ENCODE measurements at regions not wholly inside any gene's neighbourhood (a gene's known extent, or its start where the extent isn't known, plus 50 kb on each side); places are given as distances from the start of the nearest gene placed in this dataset.

DNA sequence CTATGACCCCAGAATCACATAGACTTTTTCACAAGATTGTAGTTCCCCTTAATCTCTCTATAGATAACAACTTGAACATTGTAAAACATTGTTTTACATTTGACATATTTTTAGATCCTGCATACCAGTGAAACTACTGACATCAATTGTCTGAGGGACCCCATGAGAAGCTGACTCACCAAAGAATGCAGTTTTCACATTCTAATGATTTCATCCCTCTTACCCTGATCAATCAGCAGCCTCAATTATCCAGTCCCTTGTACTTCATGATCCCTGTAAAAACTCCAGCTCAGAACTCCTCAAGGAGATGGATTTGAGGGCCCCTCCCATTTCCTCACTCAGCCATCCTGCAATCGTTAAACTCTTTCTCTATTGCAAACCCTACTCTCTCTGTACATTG is 411.0 kb upstream of the NDST3 start:
- Histone ChIP-seq H3K4me3 (IDR thresholded peaks at IDR 0.05; ENCODE audit: insufficient read depth, low read depth, low read length) (no peak overlapping the region), H3K79me2 (ENCODE audit: insufficient read depth, low read depth) (no peaks in the 10 kb centered on the region), H3K27me3 (ENCODE audit: insufficient read depth, low read depth) (no peaks in the 10 kb centered on the region), H3K4me1 (ENCODE audit: low read depth, poor library complexity, severe bottlenecking) (no peaks in the 10 kb centered on the region), H3K27ac (no peak overlapping the region), H3K9ac (no peak overlapping the region), H4K20me1 (ENCODE audit: insufficient read depth) (no peaks in the 10 kb centered on the region), H2AFZ (ENCODE audit: low read depth) (no peak overlapping the region), H3K4me2 (no peak overlapping the region), H3K36me3 (ENCODE audit: insufficient read depth) (no peaks in the 10 kb centered on the region)
- TF ChIP-seq, protein P1, sequence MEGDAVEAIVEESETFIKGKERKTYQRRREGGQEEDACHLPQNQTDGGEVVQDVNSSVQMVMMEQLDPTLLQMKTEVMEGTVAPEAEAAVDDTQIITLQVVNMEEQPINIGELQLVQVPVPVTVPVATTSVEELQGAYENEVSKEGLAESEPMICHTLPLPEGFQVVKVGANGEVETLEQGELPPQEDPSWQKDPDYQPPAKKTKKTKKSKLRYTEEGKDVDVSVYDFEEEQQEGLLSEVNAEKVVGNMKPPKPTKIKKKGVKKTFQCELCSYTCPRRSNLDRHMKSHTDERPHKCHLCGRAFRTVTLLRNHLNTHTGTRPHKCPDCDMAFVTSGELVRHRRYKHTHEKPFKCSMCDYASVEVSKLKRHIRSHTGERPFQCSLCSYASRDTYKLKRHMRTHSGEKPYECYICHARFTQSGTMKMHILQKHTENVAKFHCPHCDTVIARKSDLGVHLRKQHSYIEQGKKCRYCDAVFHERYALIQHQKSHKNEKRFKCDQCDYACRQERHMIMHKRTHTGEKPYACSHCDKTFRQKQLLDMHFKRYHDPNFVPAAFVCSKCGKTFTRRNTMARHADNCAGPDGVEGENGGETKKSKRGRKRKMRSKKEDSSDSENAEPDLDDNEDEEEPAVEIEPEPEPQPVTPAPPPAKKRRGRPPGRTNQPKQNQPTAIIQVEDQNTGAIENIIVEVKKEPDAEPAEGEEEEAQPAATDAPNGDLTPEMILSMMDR (conservative IDR thresholded peaks at IDR 0.05; ENCODE audit: low read depth, low read length) = no peak

DNA sequence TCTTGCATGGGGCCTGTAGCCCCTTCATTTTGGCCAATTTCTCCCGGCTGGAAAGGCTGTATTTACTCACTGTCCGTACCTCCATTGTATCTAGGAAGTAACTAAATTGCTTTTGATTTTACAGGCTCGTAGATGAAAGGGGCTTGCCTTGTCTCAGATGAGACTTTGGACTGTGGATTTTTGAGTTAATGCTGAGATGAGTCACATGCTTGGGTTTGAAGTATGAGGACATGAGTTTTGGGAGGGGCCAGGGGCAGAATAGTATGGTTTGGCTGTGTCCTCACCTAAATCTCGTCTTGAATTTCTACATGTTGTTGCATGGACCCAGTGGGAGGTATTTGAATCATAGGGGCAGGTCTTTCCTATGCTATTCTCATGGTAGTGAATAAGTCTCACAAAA is 407.6 kb upstream of the NDST3 start:
- Histone ChIP-seq H4K20me1 (ENCODE audit: insufficient read depth) (no peaks in the 10 kb centered on the region), H3K36me3 (ENCODE audit: insufficient read depth) (no peaks in the 10 kb centered on the region), H3K4me1 (ENCODE audit: low read depth, poor library complexity, severe bottlenecking) (no peaks in the 10 kb centered on the region), H2AFZ (ENCODE audit: low read depth) (no peak overlapping the region), H3K27ac (no peak overlapping the region), H3K4me2 (no peak overlapping the region), H3K79me2 (ENCODE audit: insufficient read depth, low read depth) (no peaks in the 10 kb centered on the region), H3K9ac (no peak overlapping the region), H3K4me3 (IDR thresholded peaks at IDR 0.05; ENCODE audit: insufficient read depth, low read depth, low read length) (no peak overlapping the region), H3K27me3 (ENCODE audit: insufficient read depth, low read depth) (no peaks in the 10 kb centered on the region)
- TF ChIP-seq, protein P1 (conservative IDR thresholded peaks at IDR 0.05; ENCODE audit: low read depth, low read length) = no peak

DNA sequence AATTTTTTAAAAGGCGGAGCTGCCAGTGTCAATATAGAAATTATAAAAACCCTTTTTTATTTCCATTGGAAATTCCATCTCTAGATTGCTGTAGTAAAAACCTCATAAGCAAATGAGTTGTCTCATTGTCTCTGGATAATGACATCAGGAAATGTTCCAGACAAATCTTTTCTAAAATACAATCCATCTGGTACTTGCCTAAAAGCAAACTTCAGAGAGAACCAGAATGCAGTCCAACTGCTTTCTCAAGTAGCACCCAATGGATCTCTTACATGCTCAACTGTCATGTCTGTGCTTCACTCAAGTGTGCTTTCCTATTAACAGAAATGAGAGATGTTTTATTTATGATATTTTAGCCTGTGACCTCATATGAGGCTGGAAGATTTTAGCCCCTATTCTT is 399.6 kb upstream of the NDST3 start:
- TF ChIP-seq, protein P1 (conservative IDR thresholded peaks at IDR 0.05; ENCODE audit: low read depth, low read length) = no peak
- no peak overlapping the region for H3K27ac ChIP-seq
- H3K36me3 ChIP-seq (ENCODE audit: insufficient read depth) = no peaks in the 10 kb centered on the region
- no peaks in the 10 kb centered on the region for H3K79me2 ChIP-seq (ENCODE audit: insufficient read depth, low read depth)
- no peak overlapping the region for H2AFZ ChIP-seq (ENCODE audit: low read depth)
- H3K4me3 ChIP-seq (IDR thresholded peaks at IDR 0.05; ENCODE audit: insufficient read depth, low read depth, low read length) = no peak overlapping the region
- no peak overlapping the region for H3K9ac ChIP-seq
- no peak overlapping the region for H3K4me2 ChIP-seq
- no peaks in the 10 kb centered on the region for H3K4me1 ChIP-seq (ENCODE audit: low read depth, poor library complexity, severe bottlenecking)
- no peaks in the 10 kb centered on the region for H4K20me1 ChIP-seq (ENCODE audit: insufficient read depth)
- H3K27me3 ChIP-seq (ENCODE audit: insufficient read depth, low read depth) = no peaks in the 10 kb centered on the region

DNA sequence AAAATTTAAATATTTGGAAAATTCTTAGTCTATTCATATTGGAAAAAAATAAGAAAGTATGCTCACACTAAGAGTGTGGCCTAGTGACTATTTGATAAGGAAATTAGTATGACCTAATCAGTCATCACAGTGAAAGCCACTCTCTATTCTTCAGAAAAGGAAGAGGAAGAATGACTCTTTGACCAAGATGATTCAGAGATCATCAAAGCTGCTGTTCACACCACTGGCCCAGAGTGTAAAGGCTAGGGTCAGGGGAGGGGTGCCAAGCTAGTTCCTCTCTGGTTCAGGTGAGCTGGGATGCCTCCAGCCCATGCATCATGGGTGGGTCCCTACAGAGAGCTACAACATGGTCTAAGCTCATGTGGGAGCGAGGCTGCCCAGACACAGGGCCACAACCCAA is 396.9 kb upstream of the NDST3 start:
- no peak overlapping the region for H3K27ac ChIP-seq
- H3K4me3 ChIP-seq (IDR thresholded peaks at IDR 0.05; ENCODE audit: insufficient read depth, low read depth, low read length) = no peak overlapping the region
- H4K20me1 ChIP-seq (ENCODE audit: insufficient read depth) = no peaks in the 10 kb centered on the region
- no peak overlapping the region for H3K9ac ChIP-seq
- H3K4me1 ChIP-seq (ENCODE audit: low read depth, poor library complexity, severe bottlenecking) = peaks cover 9% of the 10 kb centered on the region
- H3K4me2 ChIP-seq = no peak overlapping the region
- no peaks in the 10 kb centered on the region for H3K79me2 ChIP-seq (ENCODE audit: insufficient read depth, low read depth)
- no peaks in the 10 kb centered on the region for H3K27me3 ChIP-seq (ENCODE audit: insufficient read depth, low read depth)
- H2AFZ ChIP-seq (ENCODE audit: low read depth) = no peak overlapping the region
- TF ChIP-seq, protein P1 (conservative IDR thresholded peaks at IDR 0.05; ENCODE audit: low read depth, low read length) = no peak
- no peaks in the 10 kb centered on the region for H3K36me3 ChIP-seq (ENCODE audit: insufficient read depth)

DNA sequence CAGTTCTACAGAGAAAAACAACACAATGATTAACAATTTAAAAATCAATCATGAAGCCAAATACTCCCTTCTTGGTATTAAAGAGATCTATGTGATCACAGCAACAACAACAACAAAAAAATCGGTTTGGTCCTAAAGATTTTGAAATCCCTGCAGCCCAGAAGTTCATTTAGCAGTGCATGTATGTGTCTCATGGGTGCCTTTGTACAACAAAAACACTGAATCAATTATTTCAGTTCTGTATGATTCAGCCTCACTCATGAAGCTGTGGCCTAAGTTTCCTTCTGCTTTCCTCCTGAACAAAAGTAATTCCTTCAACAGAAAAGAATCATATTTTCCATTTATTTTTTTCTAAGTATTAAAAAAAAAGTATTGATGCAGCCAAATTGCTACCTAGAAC is 393.4 kb upstream of the NDST3 start:
- Histone ChIP-seq H3K27ac (no peak overlapping the region), H3K4me3 (IDR thresholded peaks at IDR 0.05; ENCODE audit: insufficient read depth, low read depth, low read length) (no peak overlapping the region), H3K4me2 (no peak overlapping the region), H3K27me3 (ENCODE audit: insufficient read depth, low read depth) (no peaks in the 10 kb centered on the region), H2AFZ (ENCODE audit: low read depth) (no peak overlapping the region), H3K36me3 (ENCODE audit: insufficient read depth) (no peaks in the 10 kb centered on the region), H3K79me2 (ENCODE audit: insufficient read depth, low read depth) (no peaks in the 10 kb centered on the region), H3K4me1 (ENCODE audit: low read depth, poor library complexity, severe bottlenecking) (peaks cover 9% of the 10 kb centered on the region), H4K20me1 (ENCODE audit: insufficient read depth) (no peaks in the 10 kb centered on the region), H3K9ac (no peak overlapping the region)
- TF ChIP-seq, protein P1 (conservative IDR thresholded peaks at IDR 0.05; ENCODE audit: low read depth, low read length) = no peak

Measured in KMS-11 (cell line).